GM23338 (cell line): ENCODE measurements at regions not wholly inside any gene's neighbourhood (a gene's known extent, or its start where the extent isn't known, plus 50 kb on each side); places are given as distances from the start of the nearest gene placed in this dataset.

ENCODE experiments used
- ATAC-seq: fragments of 200-7000 bp; cut with Tn5 transposase; 3 replicates; pipeline ENCODE4 v1.9.1; 2020
- DNase-seq: peaks from one replicate; pipeline ENCODE4 v3.0.0-alpha.2; 2015; ENCODE audit warnings: low spot score
- H2AFZ ChIP-seq: fragments of 200-600 bp; sonication (generic); 2 replicates; pipeline ENCODE4 v1.8.0; 2016; ENCODE audit warnings: antibody characterized with exemption, mild to moderate bottlenecking, moderate library complexity
- H3F3A ChIP-seq: fragments of 200-600 bp; sonication (generic); replicated peaks from 2 replicates; pipeline ENCODE4 v1.8.0; 2017; ENCODE audit warnings: antibody characterized with exemption, mixed run types, low read depth
- H3K27ac ChIP-seq: fragments of 200-600 bp; sonication (generic); 2 replicates; pipeline ENCODE4 v1.6.1; 2016; ENCODE audit warnings: low read depth
- H3K27me3 ChIP-seq: fragments of 200-600 bp; sonication (generic); 2 replicates; pipeline ENCODE4 v1.8.0; 2016; ENCODE audit warnings: mild to moderate bottlenecking, mixed run types, moderate library complexity; ENCODE audit not compliant: insufficient read depth
- H3K36me3 ChIP-seq: fragments of 200-600 bp; sonication (generic); 2 replicates; pipeline ENCODE4 v1.8.0; 2016; ENCODE audit warnings: mild to moderate bottlenecking; ENCODE audit not compliant: insufficient read depth
- H3K4me1 ChIP-seq: fragments of 200-600 bp; sonication (generic); 2 replicates; pipeline ENCODE4 v1.8.0; 2016; ENCODE audit warnings: mild to moderate bottlenecking, moderate library complexity; ENCODE audit not compliant: insufficient read depth
- H3K4me2 ChIP-seq: fragments of 200-600 bp; sonication (generic); 2 replicates; pipeline ENCODE4 v1.7.1; 2017; ENCODE audit warnings: mixed run types
- H3K4me3 ChIP-seq: fragments of 200-600 bp; sonication (generic); 2 replicates; pipeline ENCODE4 v1.6.1; 2016; ENCODE audit warnings: mixed run types
- H3K79me2 ChIP-seq: fragments of 200-600 bp; sonication (generic); replicated peaks from 2 replicates; pipeline ENCODE4 v1.8.0; 2017; ENCODE audit warnings: mild to moderate bottlenecking; ENCODE audit not compliant: insufficient read depth
- H3K9me2 ChIP-seq: fragments of 200-600 bp; sonication (generic); 2 replicates; pipeline ENCODE4 v1.8.0; 2017; ENCODE audit not compliant: insufficient read depth
- H4K20me1 ChIP-seq: fragments of 200-600 bp; sonication (generic); replicated peaks from 2 replicates; pipeline ENCODE4 v1.8.0; 2017; ENCODE audit warnings: mild to moderate bottlenecking; ENCODE audit not compliant: insufficient read depth
- H3K27ac Mint-ChIP-seq: 2 replicates; pipeline ENCODE4 v1.8.0; 2020; ENCODE audit warnings: inconsistent platforms, mild to moderate bottlenecking, moderate library complexity, mixed read lengths
- H3K27me3 Mint-ChIP-seq: 3 replicates; pipeline ENCODE4 v1.8.0; 2022; ENCODE audit warnings: low read depth, mild to moderate bottlenecking, moderate library complexity, mixed read lengths, inconsistent platforms; ENCODE audit not compliant: insufficient read depth, poor library complexity
- H3K36me3 Mint-ChIP-seq: 3 replicates; pipeline ENCODE4 v1.8.0; 2021; ENCODE audit warnings: low read depth, mild to moderate bottlenecking, inconsistent platforms, moderate library complexity, mixed read lengths
- H3K4me1 Mint-ChIP-seq: 3 replicates; pipeline ENCODE4 v1.8.0; 2020; ENCODE audit warnings: mild to moderate bottlenecking, inconsistent platforms, mixed read lengths
- H3K4me3 Mint-ChIP-seq: 3 replicates; pipeline ENCODE4 v1.8.0; 2021; ENCODE audit warnings: moderate library complexity, mild to moderate bottlenecking, inconsistent platforms, mixed read lengths
- H3K9me3 Mint-ChIP-seq: 3 replicates; pipeline ENCODE4 v1.8.0; 2020; ENCODE audit warnings: moderate library complexity, mild to moderate bottlenecking, inconsistent platforms, mixed read lengths
- CREB1 ChIP-seq: fragments of 250-450 bp; sonication (Bioruptor Pico); IDR thresholded peaks from 2 replicates; pipeline ENCODE4 v1.5.0; 2020; ENCODE audit warnings: low read depth, mild to moderate bottlenecking, moderate library complexity
- CTCF ChIP-seq, 2 experiments: fragments of 200-600 bp in 1 of 2; sonication (generic) in 1 of 2; conservative IDR thresholded peaks; 2 replicates each; pipeline versions ENCODE4 v1.5.1 to v1.6.1; 2016 to 2017; ENCODE audit warnings: antibody characterized with exemption in 2 of 2, low read depth in 2 of 2, mild to moderate bottlenecking in 2 of 2, moderate library complexity in 1 of 2
- ETS1 ChIP-seq: IDR thresholded peaks from 2 replicates; pipeline ENCODE4 v1.6.1; 2016; ENCODE audit warnings: antibody characterized with exemption
- EZH2phosphoT487 ChIP-seq: fragments of 200-600 bp; sonication (generic); IDR thresholded peaks from one replicate; pipeline ENCODE4 v1.8.1; 2018; ENCODE audit warnings: antibody characterized with exemption; ENCODE audit not compliant: unreplicated experiment
- POLR2AphosphoS5 ChIP-seq: IDR thresholded peaks from 2 replicates; pipeline ENCODE4 v1.6.1; 2016; ENCODE audit warnings: antibody characterized with exemption, low read depth
- REST ChIP-seq: IDR thresholded peaks from one replicate; pipeline ENCODE4 v1.6.1; 2018; ENCODE audit warnings: antibody characterized with exemption; ENCODE audit not compliant: unreplicated experiment
- STAT1 ChIP-seq: IDR thresholded peaks from one replicate; pipeline ENCODE4 v1.6.1; 2016; ENCODE audit warnings: antibody characterized with exemption; ENCODE audit not compliant: unreplicated experiment
- ZNF114 ChIP-seq: fragments of 250-450 bp; sonication (Bioruptor Pico); IDR thresholded peaks from 2 replicates; pipeline ENCODE4 v1.5.0; 2020; ENCODE audit warnings: mild to moderate bottlenecking, moderate library complexity
- ZNF331 ChIP-seq: fragments of 250-450 bp; sonication (Bioruptor Pico); IDR thresholded peaks from 2 replicates; pipeline ENCODE4 v1.5.0; 2020; ENCODE audit warnings: low read depth, mild to moderate bottlenecking, moderate library complexity
- ZNF462 ChIP-seq: fragments of 250-450 bp; sonication (Bioruptor Pico); IDR thresholded peaks from 2 replicates; pipeline ENCODE4 v1.5.0; 2020; ENCODE audit warnings: mild to moderate bottlenecking, moderate library complexity

GRCh38 chr3:4119119-4119518, 184.1 kb upstream of the SETMAR start:
- H3K36me3 ChIP-seq, result no peaks in the 10 kb centered on the region
- Mint-ChIP-seq H3K36me3 (no peaks in the 10 kb centered on the region), H3K27ac (no peak overlapping the region), H3K4me1 (no peaks in the 10 kb centered on the region; the same call in 2 of the 3 replicates), H3K4me3 (no peak overlapping the region), H3K27me3 (peaks cover 4% of the 10 kb centered on the region), H3K9me3 (peaks cover 71% of the 10 kb centered on the region)
- H3F3A ChIP-seq, result no peaks in the 10 kb centered on the region
- no peak overlapping the region for H2AFZ ChIP-seq
- TF ChIP-seq ETS1 (no peak), REST (no peak), ZNF331 (CRISPR knock-in tag) (no peak), ZNF114 (CRISPR knock-in tag) (no peak), POLR2AphosphoS5 (no peak), ZNF462 (CRISPR knock-in tag) (no peak), CREB1 (CRISPR knock-in tag) (no peak), CTCF (conservative IDR thresholded peaks at IDR 0.05; ENCODE audit: low read depth in 2 of 2) (no peak), EZH2phosphoT487 (no peak), STAT1 (no peak)
- no peaks in the 10 kb centered on the region for H3K9me2 ChIP-seq
- no peak overlapping the region for H3K4me2 ChIP-seq
- H4K20me1 ChIP-seq, result no peaks in the 10 kb centered on the region
- no peak for ATAC-seq
- DNase-seq, result no peak
- H3K27ac ChIP-seq, result no peak overlapping the region
- H3K4me1 ChIP-seq, result no peaks in the 10 kb centered on the region
- no peaks in the 10 kb centered on the region for H3K79me2 ChIP-seq
- H3K27me3 ChIP-seq, result no peaks in the 10 kb centered on the region
- H3K4me3 ChIP-seq, result no peak overlapping the region
